Spinal cord (tissue), 9 donors: ENCODE measurements at regions not wholly inside any gene's neighbourhood (a gene's known extent, or its start where the extent isn't known, plus 50 kb on each side); places are given as distances from the start of the nearest gene placed in this dataset.

Experiments used
- DNase-seq, 6 donors: peaks; one replicate each; pipeline versions ENCODE4 v3.0.0 to v3.0.0-alpha.2; 2013 to 2015; ENCODE audit warnings: low spot score in 6 of 6, low read depth in 4 of 6
- H3K27ac ChIP-seq: one replicate; pipeline ENCODE4 v1.5.1; 2013; ENCODE audit warnings: low read depth, low read length, control low read depth
- H3K27me3 ChIP-seq: one replicate; pipeline ENCODE4 v1.6.1; 2013; ENCODE audit warnings: low read length; ENCODE audit not compliant: control insufficient read depth, insufficient read depth
- H3K36me3 ChIP-seq: one replicate; pipeline ENCODE4 v1.6.1; 2013; ENCODE audit warnings: low read length; ENCODE audit not compliant: control insufficient read depth, insufficient read depth
- H3K4me1 ChIP-seq: one replicate; pipeline ENCODE4 v1.6.1; 2013; ENCODE audit warnings: low read length; ENCODE audit not compliant: control insufficient read depth, insufficient read depth
- H3K4me3 ChIP-seq: one replicate; pipeline ENCODE4 v1.5.1; 2013; ENCODE audit warnings: low read depth, low read length, control low read depth
- H3K9me3 ChIP-seq: one replicate; pipeline ENCODE4 v1.6.1; 2013; ENCODE audit warnings: low read length; ENCODE audit not compliant: control insufficient read depth, insufficient read depth
- WGBS: methylation state at CpG from one replicate; pipeline ENCODE4 v1.1.5; 2013; ENCODE audit warnings: missing lambda C conversion rate; ENCODE audit not compliant: insufficient coverage; 5-methylcytosine and 5-hydroxymethylcytosine counted together
- donor health status: healthy.

GRCh38 chr3:150317469-150317868 lies 90.6 kb upstream of the TSC22D2 start:
- Histone ChIP-seq H3K4me1 (no peaks in the 10 kb centered on the region), H3K27me3 (no peaks in the 10 kb centered on the region), H3K4me3 (no peak overlapping the region), H3K9me3 (no peaks in the 10 kb centered on the region), H3K36me3 (no peaks in the 10 kb centered on the region), H3K27ac (no peak overlapping the region)
- no peak for DNase-seq
- WGBS = 60% methylated on average over 1 of the region's 2 CpGs

GRCh38 chr3:150315721-150316120 lies 92.4 kb upstream of the TSC22D2 start:
- H3K27ac ChIP-seq = no peak overlapping the region

GRCh38 chr3:150314248-150315004 lies 93.7 kb upstream of the TSC22D2 start:
- DNase-seq = no peak
- Histone ChIP-seq H3K27ac (no peak overlapping the region), H3K36me3 (no peaks in the 10 kb centered on the region), H3K9me3 (no peaks in the 10 kb centered on the region), H3K4me1 (no peaks in the 10 kb centered on the region), H3K27me3 (no peaks in the 10 kb centered on the region), H3K4me3 (no peak overlapping the region)
- 88% methylated on average over 1 of the region's 5 CpGs for WGBS

More at GRCh38 chr3:150315721-150316120, 92.4 kb upstream of the TSC22D2 start:
- no peaks in the 10 kb centered on the region for H3K27me3 ChIP-seq
- H3K4me3 ChIP-seq = no peak overlapping the region
- no peaks in the 10 kb centered on the region for H3K9me3 ChIP-seq
- H3K36me3 ChIP-seq = no peaks in the 10 kb centered on the region
- DNase-seq = no peak
- 82% methylated on average over 1 of the region's 1 CpG for WGBS
- no peaks in the 10 kb centered on the region for H3K4me1 ChIP-seq

- WGBS = no CpG with 5 or more reads among the region's 1 CpG
- H3K4me3 ChIP-seq = no peak overlapping the region
These were observed 96.0 kb upstream of the TSC22D2 start for GRCh38 chr3:150312018-150312657.

GRCh38 chr3:150311156-150311555 lies 96.9 kb upstream of the TSC22D2 start:
- Histone ChIP-seq H3K4me1 (no peaks in the 10 kb centered on the region), H3K4me3 (no peak overlapping the region), H3K9me3 (no peaks in the 10 kb centered on the region), H3K27me3 (no peaks in the 10 kb centered on the region), H3K36me3 (no peaks in the 10 kb centered on the region), H3K27ac (no peak overlapping the region)
- no peak for DNase-seq
- 100% methylated on average over 1 of the region's 1 CpG for WGBS

More at GRCh38 chr3:150312018-150312657, 96.0 kb upstream of the TSC22D2 start:
- Histone ChIP-seq H3K27me3 (no peaks in the 10 kb centered on the region), H3K27ac (no peak overlapping the region), H3K36me3 (no peaks in the 10 kb centered on the region), H3K4me1 (no peaks in the 10 kb centered on the region), H3K9me3 (no peaks in the 10 kb centered on the region)
- DNase-seq = no peak

- Histone ChIP-seq H3K27me3 (no peaks in the 10 kb centered on the region), H3K4me1 (no peaks in the 10 kb centered on the region), H3K36me3 (no peaks in the 10 kb centered on the region), H3K4me3 (no peak overlapping the region), H3K27ac (no peak overlapping the region), H3K9me3 (no peaks in the 10 kb centered on the region)
- no CpG with 5 or more reads among the region's 3 CpGs for WGBS
- DNase-seq = no peak
These were observed 98.5 kb upstream of the TSC22D2 start for GRCh38 chr3:150309557-150309956.

GRCh38 chr3:150309257-150309542 lies 98.9 kb upstream of the TSC22D2 start:
- H3K4me3 ChIP-seq = no peak overlapping the region

GRCh38 chr3:150308481-150309256 lies 99.4 kb upstream of the TSC22D2 start:
- Histone ChIP-seq H3K4me1 (no peaks in the 10 kb centered on the region), H3K27me3 (no peaks in the 10 kb centered on the region), H3K27ac (no peak overlapping the region), H3K4me3 (no peak overlapping the region), H3K36me3 (no peaks in the 10 kb centered on the region), H3K9me3 (no peaks in the 10 kb centered on the region)
- WGBS = 99% methylated on average over 10 of the region's 12 CpGs
- no peak for DNase-seq

More at GRCh38 chr3:150309257-150309542, 98.9 kb upstream of the TSC22D2 start:
- no peak overlapping the region for H3K27ac ChIP-seq
- no peaks in the 10 kb centered on the region for H3K27me3 ChIP-seq
- no peaks in the 10 kb centered on the region for H3K4me1 ChIP-seq
- no peak for DNase-seq
- H3K36me3 ChIP-seq = no peaks in the 10 kb centered on the region
- no peaks in the 10 kb centered on the region for H3K9me3 ChIP-seq

- Histone ChIP-seq H3K4me1 (no peaks in the 10 kb centered on the region), H3K27ac (no peak overlapping the region), H3K36me3 (no peaks in the 10 kb centered on the region), H3K27me3 (no peaks in the 10 kb centered on the region), H3K4me3 (no peak overlapping the region), H3K9me3 (no peaks in the 10 kb centered on the region)
- 86% methylated on average over 1 of the region's 4 CpGs for WGBS
- DNase-seq = no peak
These were observed 100.1 kb upstream of the TSC22D2 start for GRCh38 chr3:150308037-150308319.
